Endodermal cell (in vitro differentiated cells): ENCODE measurements at regions not wholly inside any gene's neighbourhood (a gene's known extent, or its start where the extent isn't known, plus 50 kb on each side); places are given as distances from the start of the nearest gene placed in this dataset.

ENCODE experiments used
- DNase-seq: peaks from one replicate; pipeline ENCODE4 v3.0.0-alpha.2; 2017
- H3K27ac ChIP-seq: 2 replicates; pipeline ENCODE4 v1.5.1; 2013; ENCODE audit warnings: mild to moderate bottlenecking, low read depth, low read length, moderate library complexity
- H3K27me3 ChIP-seq: 2 replicates; pipeline ENCODE4 v1.6.1; 2013; ENCODE audit warnings: mild to moderate bottlenecking, low read length, moderate library complexity; ENCODE audit not compliant: insufficient read depth, control insufficient read depth, poor library complexity, severe bottlenecking
- H3K36me3 ChIP-seq: 2 replicates; pipeline ENCODE4 v1.7.0; 2013; ENCODE audit warnings: mild to moderate bottlenecking, low read length, moderate library complexity; ENCODE audit not compliant: control insufficient read depth, insufficient read depth
- H3K4me1 ChIP-seq: one replicate; pipeline ENCODE4 v1.7.0; 2013; ENCODE audit warnings: low read length; ENCODE audit not compliant: control insufficient read depth, insufficient read depth
- H3K4me3 ChIP-seq: 2 replicates; pipeline ENCODE4 v1.5.1; 2013; ENCODE audit warnings: mild to moderate bottlenecking, low read length, moderate library complexity
- H3K9ac ChIP-seq: 2 replicates; pipeline ENCODE4 v1.6.1; 2013; ENCODE audit warnings: mild to moderate bottlenecking, low read length, moderate library complexity; ENCODE audit not compliant: poor library complexity, severe bottlenecking; ENCODE audit errors: extremely low read depth
- H3K9me3 ChIP-seq: 2 replicates; pipeline ENCODE4 v1.6.1; 2013; ENCODE audit warnings: mild to moderate bottlenecking, low read length, moderate library complexity; ENCODE audit not compliant: control insufficient read depth
- H3K27ac Mint-ChIP-seq: 2 replicates; pipeline ENCODE4 v1.8.0; 2020; ENCODE audit warnings: mixed read lengths
- H3K27me3 Mint-ChIP-seq: 2 replicates; pipeline ENCODE4 v1.8.0; 2021; ENCODE audit warnings: mild to moderate bottlenecking, mixed read lengths; ENCODE audit not compliant: insufficient read depth
- H3K36me3 Mint-ChIP-seq: 2 replicates; pipeline ENCODE4 v1.8.0; 2020; ENCODE audit warnings: low read depth, mixed read lengths
- H3K4me1 Mint-ChIP-seq: 2 replicates; pipeline ENCODE4 v1.8.0; 2020; ENCODE audit warnings: mixed read lengths
- H3K4me3 Mint-ChIP-seq: 2 replicates; pipeline ENCODE4 v1.8.0; 2020; ENCODE audit warnings: mild to moderate bottlenecking, moderate library complexity, mixed read lengths
- H3K9me3 Mint-ChIP-seq: 2 replicates; pipeline ENCODE4 v1.8.0; 2020; ENCODE audit warnings: mild to moderate bottlenecking, mixed read lengths
- CTCF ChIP-seq: fragments of 200-600 bp; sonication (generic); conservative IDR thresholded peaks from 2 replicates; pipeline ENCODE4 v1.5.0; 2021; ENCODE audit warnings: antibody characterized with exemption, mild to moderate bottlenecking
- WGBS, 2 experiments: methylation state at CpG; one replicate each; pipeline versions ENCODE4 v1.1.5 to v1.1.7; 2013; ENCODE audit warnings: missing lambda C conversion rate in 2 of 2, mixed read lengths in 1 of 2; ENCODE audit not compliant: insufficient coverage in 1 of 2, insufficient read length in 1 of 2; 5-methylcytosine and 5-hydroxymethylcytosine counted together

GRCh38 chr2:13596233-13596632 lies 879.5 kb downstream of the TRIB2 start:
- H3K27me3 ChIP-seq: no peaks in the 10 kb centered on the region

GRCh38 chr2:13597176-13597575 lies 880.4 kb downstream of the TRIB2 start:
- Mint-ChIP-seq H3K9me3 (no peaks in the 10 kb centered on the region), H3K4me1 (no peaks in the 10 kb centered on the region), H3K27ac (no peak overlapping the region), H3K27me3 (peaks cover 5% of the 10 kb centered on the region), H3K36me3 (no peaks in the 10 kb centered on the region), H3K4me3 (no peak overlapping the region)
- 67% methylated on average over 1 of the region's 2 CpGs; no CpG with 5 or more reads in 1 of the 2 experiments for WGBS, 2 experiments
- no peaks in the 10 kb centered on the region for H3K4me1 ChIP-seq
- TF ChIP-seq CTCF: no peak
- H3K9me3 ChIP-seq: peaks cover 56% of the 10 kb centered on the region
- no peak overlapping the region for H3K4me3 ChIP-seq
- H3K9ac ChIP-seq: no peak overlapping the region
- H3K27me3 ChIP-seq: no peaks in the 10 kb centered on the region
- no peak for DNase-seq
- no peaks in the 10 kb centered on the region for H3K36me3 ChIP-seq
- H3K27ac ChIP-seq: no peak overlapping the region

More at GRCh38 chr2:13596233-13596632, 879.5 kb downstream of the TRIB2 start:
- no peaks in the 10 kb centered on the region for H3K9me3 Mint-ChIP-seq
- no peaks in the 10 kb centered on the region for H3K36me3 Mint-ChIP-seq
- no peak overlapping the region for H3K4me3 Mint-ChIP-seq
- H3K9me3 ChIP-seq: peaks cover 54% of the 10 kb centered on the region
- no peaks in the 10 kb centered on the region for H3K4me1 Mint-ChIP-seq
- H3K4me3 ChIP-seq: no peak overlapping the region
- no peak overlapping the region for H3K27ac ChIP-seq
- H3K27me3 Mint-ChIP-seq: peaks cover 5% of the 10 kb centered on the region
- H3K27ac Mint-ChIP-seq: no peak overlapping the region
- no peaks in the 10 kb centered on the region for H3K36me3 ChIP-seq
- TF ChIP-seq CTCF: no peak
- no peak for DNase-seq
- no peak overlapping the region for H3K9ac ChIP-seq
- H3K4me1 ChIP-seq: no peaks in the 10 kb centered on the region
- 79 to 96% methylated on average over 4 of the region's 4 CpGs for WGBS, 2 experiments

- Mint-ChIP-seq H3K36me3 (no peaks in the 10 kb centered on the region), H3K27me3 (peaks cover 2% of the 10 kb centered on the region), H3K27ac (no peak overlapping the region), H3K4me3 (no peak overlapping the region), H3K9me3 (no peaks in the 10 kb centered on the region), H3K4me1 (no peaks in the 10 kb centered on the region)
- H3K27ac ChIP-seq: no peak overlapping the region
- H3K9me3 ChIP-seq: peaks cover 51% of the 10 kb centered on the region
- no peaks in the 10 kb centered on the region for H3K4me1 ChIP-seq
- H3K4me3 ChIP-seq: no peak overlapping the region
- 40 to 69% methylated on average over 1 to 2 of the region's 2 CpGs for WGBS, 2 experiments
- no peaks in the 10 kb centered on the region for H3K27me3 ChIP-seq
- H3K9ac ChIP-seq: no peak overlapping the region
- no peak for DNase-seq
- no peaks in the 10 kb centered on the region for H3K36me3 ChIP-seq
- no peak for TF ChIP-seq CTCF
These were observed 884.8 kb downstream of the TRIB2 start for GRCh38 chr2:13601506-13601905.
